PC-3 (cell line): ENCODE measurements at regions not wholly inside any gene's neighbourhood (a gene's known extent, or its start where the extent isn't known, plus 50 kb on each side); places are given as distances from the start of the nearest gene placed in this dataset.
A peak's percentile ranks its signal among the peaks of the same experiment; 100 is the strongest.

Experiments used
- ATAC-seq: fragments of 200-7000 bp; cut with Tn5 transposase; 2 replicates; pipeline ENCODE4 v1.9.1; 2020; ENCODE audit warnings: mild to moderate bottlenecking, moderate library complexity
- BruUV-seq: library from RNA; stranded (reverse); fragments of 400-500 nt; replicated peaks from 2 replicates; lab custom pipeline; 2021; lab: Mats Ljungman, UMichigan
- CTCF ChIA-PET: fragments of 300-600 bp; sonication (Branson Sonifier 250); formaldehyde crosslinking; loops from one replicate; lab custom pipeline; 2022; ENCODE audit warnings: antibody characterized with exemption; lab: Charles Lee
- POLR2A ChIA-PET: fragments of 300-600 bp; sonication (Branson Sonifier 250); formaldehyde crosslinking; loops from one replicate; lab custom pipeline; 2022; ENCODE audit warnings: antibody characterized with exemption; ENCODE audit not compliant: unreplicated experiment; lab: Charles Lee
- DNase-seq: peaks from one replicate; pipeline ENCODE4 v3.0.0-alpha.2; 2015
- H2AFZ ChIP-seq: fragments of 300-600 bp; sonication (generic); 2 replicates; pipeline ENCODE4 v1.6.0; 2016; ENCODE audit warnings: antibody characterized with exemption, low read length
- H3F3A ChIP-seq: fragments of 300-600 bp; sonication (generic); one replicate; pipeline ENCODE4 v1.6.0; 2017; ENCODE audit warnings: antibody characterized with exemption, low read length, control low read depth, mild to moderate bottlenecking; ENCODE audit not compliant: unreplicated experiment
- H3K27ac ChIP-seq: fragments of 300-600 bp; sonication (generic); 2 replicates; pipeline ENCODE4 v1.5.1; 2016; ENCODE audit warnings: mild to moderate bottlenecking, low read length
- H3K27me3 ChIP-seq: fragments of 300-600 bp; sonication (generic); 2 replicates; pipeline ENCODE4 v1.6.1; 2016; ENCODE audit warnings: low read length, mixed read lengths
- H3K36me3 ChIP-seq: fragments of 300-600 bp; sonication (generic); 2 replicates; pipeline ENCODE4 v1.6.1; 2016; ENCODE audit warnings: low read depth, mixed run types, low read length, mixed read lengths
- H3K4me1 ChIP-seq: fragments of 300-600 bp; sonication (generic); 2 replicates; pipeline ENCODE4 v1.5.1; 2016; ENCODE audit warnings: low read length; ENCODE audit not compliant: insufficient read depth
- H3K4me2 ChIP-seq: fragments of 300-600 bp; sonication (generic); 2 replicates; pipeline ENCODE4 v1.6.0; 2016; ENCODE audit warnings: low read length
- H3K4me3 ChIP-seq: fragments of 300-600 bp; sonication (generic); 2 replicates; pipeline ENCODE4 v1.5.1; 2016; ENCODE audit warnings: mild to moderate bottlenecking, low read length, mixed read lengths
- H3K79me2 ChIP-seq: fragments of 300-600 bp; sonication (generic); 2 replicates; pipeline ENCODE4 v1.6.1; 2017; ENCODE audit warnings: low read length, mixed read lengths
- H3K9ac ChIP-seq: fragments of 300-600 bp; sonication (generic); 2 replicates; pipeline ENCODE4 v1.6.0; 2016; ENCODE audit warnings: mild to moderate bottlenecking, low read length
- H3K9me2 ChIP-seq: fragments of 300-600 bp; sonication (generic); replicated peaks from 2 replicates; pipeline ENCODE4 v1.6.1; 2016; ENCODE audit warnings: mixed run types, low read length, mixed read lengths
- H3K9me3 ChIP-seq: fragments of 300-600 bp; sonication (generic); 2 replicates; pipeline ENCODE4 v1.6.1; 2016; ENCODE audit warnings: low read length, mixed read lengths
- H4K20me1 ChIP-seq: fragments of 300-600 bp; sonication (generic); 2 replicates; pipeline ENCODE4 v1.6.1; 2016; ENCODE audit warnings: low read length, mixed read lengths
- CTCF ChIP-seq: fragments of 300-600 bp; sonication (generic); conservative IDR thresholded peaks from 2 replicates; pipeline ENCODE4 v1.5.1; 2017; ENCODE audit warnings: antibody characterized with exemption, low read depth, mild to moderate bottlenecking, low read length
- EZH2 ChIP-seq: fragments of 300-600 bp; sonication (generic); IDR thresholded peaks from one replicate; pipeline ENCODE4 v1.6.1; 2017; ENCODE audit warnings: antibody characterized with exemption, mild to moderate bottlenecking, low read length; ENCODE audit not compliant: unreplicated experiment
- EZH2phosphoT487 ChIP-seq: fragments of 300-600 bp; sonication (generic); IDR thresholded peaks from 2 replicates; pipeline ENCODE4 v1.6.1; 2018; ENCODE audit warnings: mild to moderate bottlenecking, antibody characterized with exemption, low read length, borderline replicate concordance
- intact Hi-C: fragments of 100-400 bp; cut with micrococcal nuclease; formaldehyde crosslinking; loops from 2 replicates; pipeline ENCODE4 v1.9.0; 2023

- no peaks in the 10 kb centered on the region for H3F3A ChIP-seq
- ChIA-PET POLR2A (no interaction called here), CTCF (no interaction called here)
- BruUV-seq: no TSS peak
- peak; percentile 95 for DNase-seq
- no peak overlapping the region for H2AFZ ChIP-seq
- no peaks in the 10 kb centered on the region for H3K9me2 ChIP-seq
- ATAC-seq: peak; percentile 90
- intact Hi-C loops: no loop called here
- no peaks in the 10 kb centered on the region for H3K27me3 ChIP-seq
- no peak overlapping the region for H3K4me3 ChIP-seq
- peak overlapping the region; percentile 6; the same call in 1 of the 2 replicates for H3K4me2 ChIP-seq
- no peak overlapping the region for H3K27ac ChIP-seq
- H3K4me1 ChIP-seq: peaks cover 16% of the 10 kb centered on the region
- no peaks in the 10 kb centered on the region for H4K20me1 ChIP-seq
- H3K36me3 ChIP-seq: no peaks in the 10 kb centered on the region
- no peaks in the 10 kb centered on the region for H3K79me2 ChIP-seq
- no peak overlapping the region for H3K9ac ChIP-seq
- no peaks in the 10 kb centered on the region for H3K9me3 ChIP-seq
- TF ChIP-seq CTCF (no peak), EZH2 (no peak), EZH2phosphoT487 (no peak)
Measured at GRCh38 chr4:72631296-72631695, 62.3 kb upstream of the ADAMTS3 start.

GRCh38 chr4:72629540-72629939 is 60.5 kb upstream of the ADAMTS3 start:
- no peaks in the 10 kb centered on the region for H3K79me2 ChIP-seq
- no peak overlapping the region for H3K4me2 ChIP-seq
- H3K9me2 ChIP-seq: no peaks in the 10 kb centered on the region
- no peaks in the 10 kb centered on the region for H3F3A ChIP-seq
- H3K9me3 ChIP-seq: no peaks in the 10 kb centered on the region
- no peak overlapping the region for H3K9ac ChIP-seq
- intact Hi-C loops: no loop called here
- H3K36me3 ChIP-seq: no peaks in the 10 kb centered on the region
- TF ChIP-seq EZH2: no peak
- no peak for TF ChIP-seq EZH2phosphoT487
- CTCF ChIA-PET: no interaction called here
- POLR2A ChIA-PET: no interaction called here
- no peaks in the 10 kb centered on the region for H3K27me3 ChIP-seq
- no peak overlapping the region for H3K27ac ChIP-seq
- no peaks in the 10 kb centered on the region for H4K20me1 ChIP-seq
- ATAC-seq (no peak), DNase-seq (peak; percentile 79)
- no peak overlapping the region for H3K4me3 ChIP-seq
- no TSS peak for BruUV-seq
- peaks cover 16% of the 10 kb centered on the region for H3K4me1 ChIP-seq
- no peak overlapping the region for H2AFZ ChIP-seq

- H3K27ac ChIP-seq: no peak overlapping the region
Measured at GRCh38 chr4:72627723-72628122, 58.7 kb upstream of the ADAMTS3 start.

More at GRCh38 chr4:72627723-72628122, 58.7 kb upstream of the ADAMTS3 start:
- BruUV-seq: no TSS peak
- POLR2A ChIA-PET: no interaction called here
- Histone ChIP-seq H3K4me1 (peaks cover 16% of the 10 kb centered on the region), H3K79me2 (no peaks in the 10 kb centered on the region), H3K9ac (no peak overlapping the region), H3K36me3 (no peaks in the 10 kb centered on the region), H3K9me3 (no peaks in the 10 kb centered on the region), H3F3A (no peaks in the 10 kb centered on the region), H3K4me3 (no peak overlapping the region), H4K20me1 (no peaks in the 10 kb centered on the region), H2AFZ (no peak overlapping the region), H3K27me3 (no peaks in the 10 kb centered on the region), H3K4me2 (no peak overlapping the region), H3K9me2 (no peaks in the 10 kb centered on the region)
- no peak for TF ChIP-seq EZH2phosphoT487
- TF ChIP-seq EZH2: no peak
- no peak for TF ChIP-seq CTCF
- DNase-seq (no peak), ATAC-seq (no peak)
- intact Hi-C loops: no loop called here
- CTCF ChIA-PET: no interaction called here
